ENCODE measurements at regions not wholly inside any gene's neighbourhood (a gene's known extent, or its start where the extent isn't known, plus 50 kb on each side); places are given as distances from the start of the nearest gene placed in this dataset.
"Not testable (repeated sequence)": the region's sequence is repeated elsewhere in the genome, so short reads cannot be mapped to it uniquely, and the experiment has no call there.

DNA sequence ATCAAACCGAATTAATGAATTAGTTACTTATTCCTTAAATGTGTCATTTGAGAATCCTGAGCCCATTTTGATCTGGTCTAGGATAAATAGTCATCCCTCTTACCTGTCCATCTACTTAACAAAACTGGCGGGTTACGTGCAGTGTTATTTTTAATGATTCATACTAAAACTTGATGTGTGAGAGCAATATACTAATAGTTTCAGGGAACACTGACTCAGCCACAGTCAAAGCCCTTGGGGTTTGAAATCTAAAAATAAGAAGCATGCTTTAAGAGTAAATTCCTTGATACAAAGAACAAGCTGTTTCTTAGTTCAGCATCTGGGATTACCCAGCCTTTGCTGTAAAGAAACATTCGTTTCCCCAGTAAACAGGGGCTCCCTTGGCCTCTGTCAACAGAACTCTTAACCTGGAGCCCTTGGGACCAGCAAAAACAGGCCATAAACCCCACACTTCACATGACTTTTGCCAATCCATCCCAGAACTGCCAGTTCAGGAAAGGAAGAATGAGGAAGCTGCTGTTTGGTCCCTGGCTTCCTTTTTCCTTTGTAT is 370.6 kb upstream of the IGFBP3 start:
- DNase-seq (ENCODE audit: extremely low read depth, low read depth) = no peak

GRCh38 chr7:46291050-46291438 is 370.0 kb upstream of the IGFBP3 start:
- no peak for DNase-seq (ENCODE audit: extremely low read depth, low read depth)

GRCh38 chr7:46290374-46291049 is 369.4 kb upstream of the IGFBP3 start:
- no peak for DNase-seq (ENCODE audit: extremely low read depth, low read depth)

GRCh38 chr7:46288861-46289260 is 367.8 kb upstream of the IGFBP3 start:
- DNase-seq (ENCODE audit: extremely low read depth, low read depth) = no peak

- DNase-seq (ENCODE audit: extremely low read depth, low read depth) = no peak
Observed at GRCh38 chr7:46288010-46288409, 366.9 kb upstream of the IGFBP3 start.

- DNase-seq (ENCODE audit: extremely low read depth, low read depth) = no peak
Observed at GRCh38 chr7:46286957-46287356, 365.9 kb upstream of the IGFBP3 start.

DNA sequence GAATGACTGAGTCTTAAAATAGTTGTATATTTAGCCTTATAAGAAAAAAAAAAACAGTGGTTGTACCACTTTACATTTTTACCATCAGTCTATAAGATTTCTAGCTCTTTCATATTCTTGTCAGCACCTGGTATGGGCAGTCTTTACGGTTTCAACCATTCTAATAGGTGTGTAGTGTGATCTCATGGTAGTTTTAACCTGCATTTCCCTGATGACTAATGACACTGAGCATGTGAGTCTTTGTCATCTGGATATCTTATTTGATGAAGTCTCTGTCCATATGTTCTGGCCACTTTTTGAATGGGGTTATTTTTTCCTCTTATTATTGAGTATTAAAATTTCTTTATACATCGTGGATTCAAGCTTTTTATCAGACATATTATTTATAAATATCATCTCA is 365.3 kb upstream of the IGFBP3 start:
- DNase-seq (ENCODE audit: extremely low read depth, low read depth) = no peak

DNA sequence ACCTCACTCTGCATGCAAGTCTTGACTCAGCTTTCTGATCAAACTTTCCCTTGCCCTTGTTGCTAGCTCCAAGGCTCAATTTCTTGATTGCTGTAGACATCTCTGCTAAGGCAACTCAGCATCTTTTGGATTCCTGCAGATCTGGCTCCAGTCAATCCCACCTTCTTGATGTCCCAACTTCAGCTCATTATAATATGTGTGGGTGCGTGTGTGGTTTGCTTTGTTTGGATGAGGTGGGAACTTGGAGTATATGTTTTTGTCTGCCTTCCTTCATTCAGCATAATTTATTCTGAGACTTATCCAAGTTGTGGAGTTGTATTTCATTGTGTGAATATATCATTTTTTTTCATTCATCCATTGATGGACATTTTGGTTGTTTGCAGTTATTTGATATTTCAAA is 364.8 kb upstream of the IGFBP3 start:
- DNase-seq (ENCODE audit: extremely low read depth, low read depth) = no peak

- DNase-seq (ENCODE audit: extremely low read depth, low read depth) = no peak
Observed at GRCh38 chr7:46283852-46284251, 362.8 kb upstream of the IGFBP3 start.

DNA sequence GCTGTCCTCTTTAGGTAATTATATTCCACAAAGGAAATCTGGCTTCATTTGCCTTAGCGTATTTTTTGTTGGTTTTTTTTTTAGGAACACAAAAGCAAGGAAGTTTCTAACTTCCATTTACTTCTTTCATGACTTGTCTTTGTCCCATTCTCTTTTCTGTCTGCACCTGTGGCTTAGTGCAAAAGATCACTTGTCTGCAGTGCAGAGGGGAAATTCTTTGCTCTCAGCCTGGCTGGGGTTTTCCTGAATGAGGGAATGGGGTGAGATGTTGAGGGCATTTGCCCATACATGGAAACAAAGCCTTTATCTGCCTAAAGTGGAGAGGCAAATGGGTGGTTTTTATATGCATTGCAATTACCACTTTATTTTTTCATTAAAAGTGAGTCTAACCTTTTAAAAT is 361.1 kb upstream of the IGFBP3 start:
- DNase-seq (ENCODE audit: extremely low read depth, low read depth) = no peak

- no peak for DNase-seq (ENCODE audit: extremely low read depth, low read depth)
Observed at GRCh38 chr7:46281071-46281470, 360.0 kb upstream of the IGFBP3 start.

GRCh38 chr7:46279290-46279689 is 358.2 kb upstream of the IGFBP3 start:
- DNase-seq (ENCODE audit: extremely low read depth, low read depth) = no peak

GRCh38 chr7:46264646-46265045 is 343.6 kb upstream of the IGFBP3 start:
- DNase-seq (ENCODE audit: extremely low read depth, low read depth) = no peak

GRCh38 chr7:46261638-46262037 is 340.6 kb upstream of the IGFBP3 start:
- DNase-seq (ENCODE audit: extremely low read depth, low read depth) = not testable (repeated sequence)

GRCh38 chr7:46259947-46260346 is 338.9 kb upstream of the IGFBP3 start:
- no peak for DNase-seq (ENCODE audit: extremely low read depth, low read depth)

GRCh38 chr7:46257761-46258448 is 336.8 kb upstream of the IGFBP3 start:
- DNase-seq (ENCODE audit: extremely low read depth, low read depth) = no peak

GRCh38 chr7:46256870-46257661 is 336.0 kb upstream of the IGFBP3 start:
- no peak for DNase-seq (ENCODE audit: extremely low read depth, low read depth)

DNA sequence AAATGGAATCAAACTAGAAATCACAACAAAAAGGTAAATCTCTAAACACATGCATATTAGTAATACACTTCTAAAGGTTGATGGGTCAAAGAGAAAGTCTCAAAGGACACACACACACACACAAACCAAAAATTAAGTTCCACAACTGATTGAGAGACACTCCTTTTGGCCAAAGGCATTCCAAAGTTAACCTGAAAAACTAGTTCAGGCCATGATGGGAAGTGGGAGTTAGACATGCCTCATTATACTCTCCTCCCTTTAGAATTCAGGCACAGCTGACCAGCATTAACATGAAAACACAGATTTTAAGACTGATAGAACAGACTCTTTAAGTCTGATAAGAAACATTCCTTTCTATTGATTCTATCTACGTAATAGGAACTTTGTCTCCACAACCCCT is 332.4 kb upstream of the IGFBP3 start:
- no peak for DNase-seq (ENCODE audit: extremely low read depth, low read depth)

DNA sequence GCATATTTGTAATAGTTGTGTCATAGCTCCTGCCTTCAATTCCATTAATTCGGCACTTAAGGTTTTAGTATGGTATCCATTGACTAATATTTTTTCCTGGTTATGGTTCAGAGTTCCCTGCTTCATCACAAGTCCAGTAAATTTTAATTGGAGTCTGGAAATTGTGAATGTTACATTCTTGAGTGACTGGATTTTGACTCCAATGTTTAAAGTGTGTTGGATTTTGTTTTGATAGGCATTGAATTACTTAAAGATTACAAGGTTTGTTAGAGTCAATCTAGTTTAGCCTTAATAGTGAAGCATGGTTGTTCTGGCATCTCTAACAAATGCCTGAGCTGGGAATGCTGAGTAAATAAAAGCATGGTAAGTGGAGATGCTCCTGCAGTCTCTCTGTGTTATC is 326.6 kb upstream of the IGFBP3 start:
- no peak for DNase-seq (ENCODE audit: extremely low read depth, low read depth)

DNA sequence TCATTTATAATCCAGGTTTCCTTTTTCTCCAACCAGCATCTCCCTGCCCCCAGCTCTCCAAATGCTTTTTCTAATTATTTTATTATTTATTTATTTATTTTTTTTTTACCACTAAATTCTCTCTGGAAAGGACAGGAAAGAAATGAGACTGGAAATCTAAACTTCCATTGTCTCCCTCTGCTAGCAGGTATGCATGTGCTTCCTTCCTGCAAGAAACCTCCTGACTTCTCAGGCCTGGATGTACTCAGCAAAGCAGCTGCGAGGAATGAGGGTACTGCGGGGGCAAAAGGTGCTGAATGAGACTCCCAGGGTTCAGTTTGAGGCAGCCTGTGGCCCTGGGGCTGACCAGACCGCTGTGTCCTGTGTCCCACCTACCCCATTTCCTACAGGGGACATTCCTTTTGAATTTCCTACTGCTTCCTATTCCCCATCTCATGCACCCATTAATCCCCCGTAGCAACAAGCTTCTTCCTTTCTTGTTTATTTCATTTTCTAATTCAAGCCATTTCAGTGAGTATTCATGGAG is 324.6 kb upstream of the IGFBP3 start:
- no peak for DNase-seq (ENCODE audit: extremely low read depth, low read depth)

DNA sequence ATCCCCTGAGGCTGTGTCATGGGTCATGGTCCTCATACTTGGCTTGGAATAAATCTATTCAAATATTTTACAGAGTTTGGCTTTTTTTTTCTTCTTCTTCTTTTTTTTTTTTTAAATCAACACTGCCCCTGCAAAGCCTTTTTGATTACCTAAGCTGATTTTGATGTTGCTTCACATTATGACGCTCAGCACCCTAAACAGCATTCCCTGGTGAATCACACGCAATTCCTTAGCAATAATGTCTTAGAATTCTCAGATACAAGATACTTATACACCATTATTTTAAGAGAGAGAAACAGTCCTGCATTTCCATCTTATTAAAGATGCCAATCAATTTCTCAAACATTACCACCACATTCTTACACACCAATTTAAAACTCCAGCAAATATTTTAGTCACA is 323.7 kb upstream of the IGFBP3 start:
- no peak for DNase-seq (ENCODE audit: extremely low read depth, low read depth)

Measured in NCI-H460 (cell line).